ENCODE measurements at regions not wholly inside any gene's neighbourhood (a gene's known extent, or its start where the extent isn't known, plus 50 kb on each side); places are given as distances from the start of the nearest gene placed in this dataset.
"Not testable (repeated sequence)": the region's sequence is repeated elsewhere in the genome, so short reads cannot be mapped to it uniquely, and the experiment has no call there.

GRCh38 chr6:140697585-140697984, 1323.1 kb upstream of the CITED2 start:
- no peaks in the 10 kb centered on the region for H3K36me3 Mint-ChIP-seq (ENCODE audit: low read depth)
- no peak overlapping the region for H3K27ac Mint-ChIP-seq
- H3K4me3 Mint-ChIP-seq: no peak overlapping the region
- no peaks in the 10 kb centered on the region for H3K4me1 Mint-ChIP-seq (ENCODE audit: low read depth)
- H3K27me3 Mint-ChIP-seq: no peaks in the 10 kb centered on the region
- intact Hi-C loops (cut with micrococcal nuclease): no loop called here
- peaks cover 14% of the 10 kb centered on the region for H3K9me3 Mint-ChIP-seq

- peaks cover 2% of the 10 kb centered on the region for H3K9me3 Mint-ChIP-seq
- H3K4me1 Mint-ChIP-seq (ENCODE audit: low read depth): no peaks in the 10 kb centered on the region
- intact Hi-C loops (cut with micrococcal nuclease): no loop called here
- no peak overlapping the region for H3K27ac Mint-ChIP-seq
- no peak overlapping the region for H3K4me3 Mint-ChIP-seq
- no peaks in the 10 kb centered on the region for H3K36me3 Mint-ChIP-seq (ENCODE audit: low read depth)
- no peaks in the 10 kb centered on the region for H3K27me3 Mint-ChIP-seq
These were observed 1310.5 kb upstream of the CITED2 start for GRCh38 chr6:140684776-140685550.

- Mint-ChIP-seq H3K27ac (no peak overlapping the region), H3K27me3 (no peaks in the 10 kb centered on the region), H3K4me1 (ENCODE audit: low read depth) (peaks cover 7% of the 10 kb centered on the region), H3K9me3 (peaks cover 9% of the 10 kb centered on the region), H3K4me3 (no peak overlapping the region), H3K36me3 (ENCODE audit: low read depth) (no peaks in the 10 kb centered on the region)
- intact Hi-C loops (cut with micrococcal nuclease): no loop called here
These were observed 1303.5 kb upstream of the CITED2 start for GRCh38 chr6:140677781-140678528.

GRCh38 chr6:140671926-140672325, 1297.5 kb upstream of the CITED2 start:
- intact Hi-C loops (cut with micrococcal nuclease): no loop called here
- H3K36me3 Mint-ChIP-seq (ENCODE audit: low read depth): no peaks in the 10 kb centered on the region
- H3K27ac Mint-ChIP-seq: no peak overlapping the region
- no peak overlapping the region for H3K4me3 Mint-ChIP-seq
- peaks cover 9% of the 10 kb centered on the region for H3K9me3 Mint-ChIP-seq
- H3K27me3 Mint-ChIP-seq: no peaks in the 10 kb centered on the region
- H3K4me1 Mint-ChIP-seq (ENCODE audit: low read depth): no peaks in the 10 kb centered on the region

- intact Hi-C loops (cut with micrococcal nuclease): no loop called here
- no peaks in the 10 kb centered on the region for H3K36me3 Mint-ChIP-seq (ENCODE audit: low read depth)
- no peaks in the 10 kb centered on the region for H3K4me1 Mint-ChIP-seq (ENCODE audit: low read depth)
- H3K9me3 Mint-ChIP-seq: peaks cover 9% of the 10 kb centered on the region
- H3K4me3 Mint-ChIP-seq: no peak overlapping the region
- H3K27ac Mint-ChIP-seq: no peak overlapping the region
- H3K27me3 Mint-ChIP-seq: no peaks in the 10 kb centered on the region
These were observed 1295.6 kb upstream of the CITED2 start for GRCh38 chr6:140670021-140670420.

GRCh38 chr6:140669321-140669720, 1294.9 kb upstream of the CITED2 start:
- Mint-ChIP-seq H3K27me3 (no peaks in the 10 kb centered on the region), H3K36me3 (ENCODE audit: low read depth) (no peaks in the 10 kb centered on the region), H3K9me3 (peaks cover 9% of the 10 kb centered on the region), H3K4me1 (ENCODE audit: low read depth) (no peaks in the 10 kb centered on the region), H3K27ac (no peak overlapping the region), H3K4me3 (no peak overlapping the region)
- intact Hi-C loops (cut with micrococcal nuclease): no loop called here

- intact Hi-C loops (cut with micrococcal nuclease): no loop called here
- H3K4me1 Mint-ChIP-seq (ENCODE audit: low read depth): no peaks in the 10 kb centered on the region
- H3K4me3 Mint-ChIP-seq: no peak overlapping the region
- no peaks in the 10 kb centered on the region for H3K36me3 Mint-ChIP-seq (ENCODE audit: low read depth)
- H3K9me3 Mint-ChIP-seq: no peaks in the 10 kb centered on the region
- H3K27me3 Mint-ChIP-seq: no peaks in the 10 kb centered on the region
- H3K27ac Mint-ChIP-seq: no peak overlapping the region
These were observed 1289.3 kb upstream of the CITED2 start for GRCh38 chr6:140663772-140664171.

- Mint-ChIP-seq H3K27ac (no peak overlapping the region), H3K36me3 (ENCODE audit: low read depth) (no peaks in the 10 kb centered on the region), H3K9me3 (no peaks in the 10 kb centered on the region), H3K4me3 (no peak overlapping the region), H3K4me1 (ENCODE audit: low read depth) (no peaks in the 10 kb centered on the region), H3K27me3 (no peaks in the 10 kb centered on the region)
- intact Hi-C loops (cut with micrococcal nuclease): no loop called here
These were observed 1288.6 kb upstream of the CITED2 start for GRCh38 chr6:140663094-140663493.

- no peaks in the 10 kb centered on the region for H3K4me1 Mint-ChIP-seq (ENCODE audit: low read depth)
These were observed 1287.2 kb upstream of the CITED2 start for GRCh38 chr6:140661691-140662090.

GRCh38 chr6:140660295-140660694, 1285.8 kb upstream of the CITED2 start:
- intact Hi-C loops (cut with micrococcal nuclease): no loop called here
- Mint-ChIP-seq H3K36me3 (ENCODE audit: low read depth) (no peaks in the 10 kb centered on the region), H3K4me1 (ENCODE audit: low read depth) (no peaks in the 10 kb centered on the region)

More at GRCh38 chr6:140661691-140662090, 1287.2 kb upstream of the CITED2 start:
- Mint-ChIP-seq H3K27ac (no peak overlapping the region), H3K9me3 (no peaks in the 10 kb centered on the region), H3K36me3 (ENCODE audit: low read depth) (no peaks in the 10 kb centered on the region), H3K4me3 (no peak overlapping the region), H3K27me3 (no peaks in the 10 kb centered on the region)
- intact Hi-C loops (cut with micrococcal nuclease): no loop called here

GRCh38 chr6:140653972-140654371, 1279.5 kb upstream of the CITED2 start:
- no peaks in the 10 kb centered on the region for H3K36me3 Mint-ChIP-seq (ENCODE audit: low read depth)
- intact Hi-C loops (cut with micrococcal nuclease): no loop called here
- H3K27me3 Mint-ChIP-seq: no peaks in the 10 kb centered on the region
- H3K9me3 Mint-ChIP-seq: peaks cover 16% of the 10 kb centered on the region
- no peaks in the 10 kb centered on the region for H3K4me1 Mint-ChIP-seq (ENCODE audit: low read depth)
- H3K27ac Mint-ChIP-seq: no peak overlapping the region
- no peak overlapping the region for H3K4me3 Mint-ChIP-seq

More at GRCh38 chr6:140660295-140660694, 1285.8 kb upstream of the CITED2 start:
- no peaks in the 10 kb centered on the region for H3K27me3 Mint-ChIP-seq
- H3K27ac Mint-ChIP-seq: no peak overlapping the region
- H3K9me3 Mint-ChIP-seq: peaks cover 7% of the 10 kb centered on the region
- no peak overlapping the region for H3K4me3 Mint-ChIP-seq

- Mint-ChIP-seq H3K27me3 (no peaks in the 10 kb centered on the region), H3K9me3 (peaks cover 18% of the 10 kb centered on the region), H3K4me3 (no peak overlapping the region), H3K27ac (no peak overlapping the region), H3K4me1 (ENCODE audit: low read depth) (no peaks in the 10 kb centered on the region), H3K36me3 (ENCODE audit: low read depth) (no peaks in the 10 kb centered on the region)
- intact Hi-C loops (cut with micrococcal nuclease): no loop called here
These were observed 1279.1 kb upstream of the CITED2 start for GRCh38 chr6:140653506-140653905.

GRCh38 chr6:140649502-140649901, 1275.1 kb upstream of the CITED2 start:
- H3K4me1 Mint-ChIP-seq (ENCODE audit: low read depth); H3K4me3 Mint-ChIP-seq; H3K27ac Mint-ChIP-seq; H3K27me3 Mint-ChIP-seq; H3K36me3 Mint-ChIP-seq (ENCODE audit: low read depth); intact Hi-C loops (cut with micrococcal nuclease): not testable (repeated sequence)
- H3K9me3 Mint-ChIP-seq: peaks cover 47% of the 10 kb centered on the region

GRCh38 chr6:140647322-140647721, 1272.9 kb upstream of the CITED2 start:
- H3K27ac Mint-ChIP-seq; H3K27me3 Mint-ChIP-seq; H3K36me3 Mint-ChIP-seq (ENCODE audit: low read depth); intact Hi-C loops (cut with micrococcal nuclease); H3K4me1 Mint-ChIP-seq (ENCODE audit: low read depth); H3K4me3 Mint-ChIP-seq: not testable (repeated sequence)
- peaks cover 60% of the 10 kb centered on the region for H3K9me3 Mint-ChIP-seq

All from dendritic cell treated with granulocyte-macrophage colony-stimulating factor and Interleukin-4, amounts not matched to agents 40 ng/mL and 50 ng/mL, for 4 days (primary cell).